A673 (cell line): ENCODE measurements at regions not wholly inside any gene's neighbourhood (a gene's known extent, or its start where the extent isn't known, plus 50 kb on each side); places are given as distances from the start of the nearest gene placed in this dataset.
A peak's percentile ranks its signal among the peaks of the same experiment; 100 is the strongest.

ENCODE experiments used
- BruUV-seq: library from RNA; stranded (reverse); fragments of 400-500 nt; replicated peaks from 2 replicates; lab custom pipeline; 2021; lab: Mats Ljungman, UMichigan
- CTCF ChIA-PET: fragments of 300-600 bp; sonication (Branson Sonifier 250); formaldehyde crosslinking; loops from one replicate; lab custom pipeline; 2022; ENCODE audit warnings: antibody characterized with exemption; lab: Charles Lee
- POLR2A ChIA-PET: fragments of 300-600 bp; sonication (Branson Sonifier 250); formaldehyde crosslinking; loops from one replicate; lab custom pipeline; 2022; ENCODE audit warnings: antibody characterized with exemption; ENCODE audit not compliant: low non-redundant PET; lab: Charles Lee
- DNase-seq: peaks from one replicate; pipeline ENCODE4 v3.0.0-alpha.2; 2015; ENCODE audit warnings: low spot score
- H3K27ac ChIP-seq: fragments of 200-600 bp; sonication (generic); 2 replicates; pipeline ENCODE4 v1.5.1; 2016; ENCODE audit warnings: mixed run types, low read depth, mild to moderate bottlenecking, mixed read lengths, antibody characterized with exemption, low read length; ENCODE audit not compliant: poor library complexity, severe bottlenecking
- H3K27me3 ChIP-seq: fragments of 200-600 bp; sonication (generic); replicated peaks from 2 replicates; pipeline ENCODE4 v1.6.1; 2017; ENCODE audit warnings: mixed run types, low read depth, mild to moderate bottlenecking, mixed read lengths, antibody characterized with exemption, low read length; ENCODE audit not compliant: insufficient read depth, poor library complexity
- H3K36me3 ChIP-seq: fragments of 200-600 bp; sonication (generic); 2 replicates; pipeline ENCODE4 v1.6.1; 2016; ENCODE audit warnings: mixed run types, mild to moderate bottlenecking, mixed read lengths, antibody characterized with exemption, low read length; ENCODE audit not compliant: insufficient read depth, poor library complexity, severe bottlenecking
- H3K4me1 ChIP-seq: fragments of 200-600 bp; sonication (generic); 2 replicates; pipeline ENCODE4 v1.6.1; 2017; ENCODE audit warnings: mixed run types, mild to moderate bottlenecking, mixed read lengths, antibody characterized with exemption, low read length; ENCODE audit not compliant: insufficient read depth, poor library complexity, severe bottlenecking
- H3K4me3 ChIP-seq: fragments of 200-600 bp; sonication (generic); 2 replicates; pipeline ENCODE4 v1.5.1; 2016; ENCODE audit warnings: low read depth, mixed run types, mild to moderate bottlenecking, mixed read lengths, low read length; ENCODE audit not compliant: poor library complexity, severe bottlenecking
- H3K9me3 ChIP-seq: fragments of 200-600 bp; sonication (generic); 2 replicates; pipeline ENCODE4 v1.6.1; 2016; ENCODE audit warnings: mixed run types, low read depth, mild to moderate bottlenecking, mixed read lengths, antibody characterized with exemption, low read length; ENCODE audit not compliant: poor library complexity, severe bottlenecking
- CTCF ChIP-seq: fragments of 300-800, 200-600 bp; sonication (generic); conservative IDR thresholded peaks from 2 replicates; pipeline ENCODE4 v1.5.1; 2017; ENCODE audit warnings: low read depth, mild to moderate bottlenecking, antibody characterized with exemption, low read length, moderate library complexity, mixed read lengths
- EZH2 ChIP-seq: fragments of 200-600 bp; sonication (generic); IDR thresholded peaks from 2 replicates; pipeline ENCODE4 v1.6.1; 2017; ENCODE audit warnings: borderline replicate concordance, low read depth, mild to moderate bottlenecking, mixed read lengths, antibody characterized with exemption, low read length; ENCODE audit not compliant: poor library complexity, severe bottlenecking
- intact Hi-C: fragments of 100-400 bp; cut with micrococcal nuclease; formaldehyde crosslinking; loops from one replicate; pipeline ENCODE4 v1.10.0; 2022; ENCODE audit not compliant: unreplicated experiment

GRCh38 chr4:28621591-28621990, 1761.0 kb downstream of the STIM2 start:
- POLR2A ChIA-PET: no interaction called here
- Histone ChIP-seq H3K4me3 (no peak overlapping the region), H3K9me3 (no peaks in the 10 kb centered on the region), H3K27me3 (no peaks in the 10 kb centered on the region), H3K4me1 (no peaks in the 10 kb centered on the region), H3K36me3 (no peaks in the 10 kb centered on the region), H3K27ac (no peak overlapping the region)
- BruUV-seq: no TSS peak
- DNase-seq: no peak
- intact Hi-C loops: no loop called here
- CTCF ChIA-PET: no interaction called here
- TF ChIP-seq CTCF (no peak), EZH2 (no peak)

- no peak overlapping the region for H3K27ac ChIP-seq
- DNase-seq: no peak
- TF ChIP-seq CTCF (no peak), EZH2 (no peak)
- no TSS peak for BruUV-seq
- ChIA-PET CTCF (no interaction called here), POLR2A (no interaction called here)
- intact Hi-C loops: no loop called here
- H3K4me1 ChIP-seq: peaks cover 4% of the 10 kb centered on the region
- no peaks in the 10 kb centered on the region for H3K27me3 ChIP-seq
- H3K36me3 ChIP-seq: no peaks in the 10 kb centered on the region
- no peak overlapping the region for H3K4me3 ChIP-seq
- no peaks in the 10 kb centered on the region for H3K9me3 ChIP-seq
These were observed 1776.3 kb downstream of the STIM2 start for GRCh38 chr4:28636971-28637370.

GRCh38 chr4:28639747-28640146, 1779.1 kb downstream of the STIM2 start:
- POLR2A ChIA-PET: no interaction called here
- BruUV-seq: no TSS peak
- Histone ChIP-seq H3K27ac (no peak overlapping the region), H3K9me3 (no peaks in the 10 kb centered on the region), H3K27me3 (no peaks in the 10 kb centered on the region), H3K36me3 (no peaks in the 10 kb centered on the region), H3K4me3 (no peak overlapping the region), H3K4me1 (peaks cover 4% of the 10 kb centered on the region)
- peak; percentile 37 for DNase-seq
- intact Hi-C loops: no loop called here
- CTCF ChIA-PET: no interaction called here
- TF ChIP-seq EZH2 (no peak), CTCF (no peak)

- Histone ChIP-seq H3K4me3 (no peak overlapping the region), H3K9me3 (no peaks in the 10 kb centered on the region), H3K27me3 (no peaks in the 10 kb centered on the region), H3K27ac (no peak overlapping the region), H3K36me3 (no peaks in the 10 kb centered on the region), H3K4me1 (peaks cover 3% of the 10 kb centered on the region)
- peak; percentile 33 for DNase-seq
- intact Hi-C loops: no loop called here
- CTCF ChIA-PET: no interaction called here
- POLR2A ChIA-PET: no interaction called here
- TF ChIP-seq EZH2 (no peak), CTCF (no peak)
- no TSS peak for BruUV-seq
These were observed 1794.0 kb downstream of the STIM2 start for GRCh38 chr4:28654618-28655017.
